Activated CD4-positive, alpha-beta T cell treated with anti-CD3 and anti-CD28 coated beads, Interleukin-2, amount 50 U/mL, for 48 hours (primary cell): ENCODE measurements at regions not wholly inside any gene's neighbourhood (a gene's known extent, or its start where the extent isn't known, plus 50 kb on each side); places are given as distances from the start of the nearest gene placed in this dataset.
"Not testable (repeated sequence)": the region's sequence is repeated elsewhere in the genome, so short reads cannot be mapped to it uniquely, and the experiment has no call there.

ENCODE experiments used
- DNase-seq, 2 experiments: peaks; one replicate each; pipeline ENCODE4 v3.0.0-alpha.2; 2020

DNA sequence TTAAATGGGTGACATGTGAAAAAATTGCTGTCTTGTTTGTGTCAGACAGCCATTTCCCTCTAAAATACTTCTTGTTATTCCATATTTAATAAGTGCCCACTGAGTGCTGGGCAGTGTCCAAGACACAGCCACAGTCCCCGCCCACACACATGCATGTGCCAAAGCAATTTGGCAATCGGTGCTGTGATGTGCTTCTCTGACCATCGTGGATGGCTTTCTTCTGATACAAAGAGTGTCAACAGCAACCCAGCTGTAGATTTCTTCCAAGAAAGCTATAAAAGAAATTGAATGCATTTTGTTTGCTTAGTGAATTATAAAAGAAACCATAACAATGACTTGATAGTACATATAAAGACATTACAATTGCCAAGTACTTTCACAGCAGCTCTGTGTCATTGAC, 140.5 kb upstream of the ATXN1 start:
- no peak for DNase-seq

GRCh38 chr6:16901306-16901705, 140.0 kb upstream of the ATXN1 start:
- DNase-seq, result no peak

DNA sequence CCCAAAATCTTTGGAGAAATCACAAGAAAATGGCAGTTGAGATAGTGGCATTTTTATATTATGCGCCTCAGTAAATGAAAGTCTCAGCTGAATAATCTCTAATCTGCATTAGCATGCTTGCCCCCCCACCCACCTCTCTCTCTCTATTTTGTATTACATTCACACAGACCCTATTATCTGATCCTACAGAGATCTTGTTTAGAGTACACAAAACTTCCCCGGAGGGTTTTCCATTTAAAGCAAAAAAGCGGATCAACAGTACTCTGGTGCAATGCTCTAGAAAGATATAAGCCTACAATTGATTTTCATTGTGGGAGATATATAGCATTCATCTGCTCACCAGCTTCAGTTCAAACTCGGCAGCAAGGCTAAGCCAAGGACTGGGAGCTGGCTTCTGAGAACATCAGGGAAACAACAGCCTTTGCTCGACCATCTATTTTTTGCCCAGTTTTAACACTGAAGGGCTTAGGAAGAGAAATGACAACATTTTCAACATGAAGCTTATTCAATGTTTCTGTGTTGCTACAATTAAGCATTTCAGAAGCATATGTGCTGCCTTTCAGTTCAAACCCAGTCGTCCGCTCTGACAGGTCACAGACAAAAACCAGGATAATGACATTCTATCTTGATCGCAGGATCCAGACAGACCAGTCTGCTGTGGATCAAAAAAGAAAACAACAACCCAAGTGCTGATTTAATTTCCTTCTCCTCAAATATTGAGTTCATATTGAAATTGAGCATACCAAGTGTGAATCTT, 137.6 kb upstream of the ATXN1 start:
- DNase-seq, result no peak

GRCh38 chr6:16897669-16898068, 136.4 kb upstream of the ATXN1 start:
- no peak for DNase-seq

- no peak for DNase-seq
Measured at GRCh38 chr6:16894301-16894700, 133.0 kb upstream of the ATXN1 start.

GRCh38 chr6:16891110-16891509, 129.8 kb upstream of the ATXN1 start:
- not testable (repeated sequence) for DNase-seq

GRCh38 chr6:16885411-16886160, 124.3 kb upstream of the ATXN1 start:
- no peak for DNase-seq

DNA sequence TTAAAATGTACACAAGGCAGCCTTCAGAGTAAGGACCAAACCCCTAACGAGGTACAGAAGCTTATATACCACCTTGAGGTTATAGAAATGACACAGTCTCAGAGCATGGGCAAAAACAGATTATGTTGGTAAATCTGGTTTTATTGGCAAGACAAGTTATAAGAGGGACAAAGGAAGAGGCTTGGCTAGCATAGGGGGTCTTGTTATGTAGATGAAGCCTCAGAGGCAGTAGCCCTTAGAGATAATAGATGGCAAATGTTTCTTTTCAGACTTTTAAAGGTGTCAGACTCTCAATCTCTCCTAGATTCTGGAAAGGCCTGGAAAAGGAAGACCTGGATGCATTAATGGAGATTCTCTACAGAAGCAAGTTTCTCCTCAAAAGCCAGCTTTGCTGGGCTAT, 123.3 kb upstream of the ATXN1 start:
- DNase-seq, result no peak

- DNase-seq, result no peak
Measured at GRCh38 chr6:16883414-16883813, 122.2 kb upstream of the ATXN1 start.

GRCh38 chr6:16882230-16882629, 121.0 kb upstream of the ATXN1 start:
- DNase-seq, result no peak

GRCh38 chr6:16876852-16877251, 115.6 kb upstream of the ATXN1 start:
- not testable (repeated sequence) for DNase-seq

GRCh38 chr6:16876201-16876600, 114.9 kb upstream of the ATXN1 start:
- no peak for DNase-seq

- DNase-seq, result no peak
Measured at GRCh38 chr6:16873698-16874097, 112.4 kb upstream of the ATXN1 start.

DNA sequence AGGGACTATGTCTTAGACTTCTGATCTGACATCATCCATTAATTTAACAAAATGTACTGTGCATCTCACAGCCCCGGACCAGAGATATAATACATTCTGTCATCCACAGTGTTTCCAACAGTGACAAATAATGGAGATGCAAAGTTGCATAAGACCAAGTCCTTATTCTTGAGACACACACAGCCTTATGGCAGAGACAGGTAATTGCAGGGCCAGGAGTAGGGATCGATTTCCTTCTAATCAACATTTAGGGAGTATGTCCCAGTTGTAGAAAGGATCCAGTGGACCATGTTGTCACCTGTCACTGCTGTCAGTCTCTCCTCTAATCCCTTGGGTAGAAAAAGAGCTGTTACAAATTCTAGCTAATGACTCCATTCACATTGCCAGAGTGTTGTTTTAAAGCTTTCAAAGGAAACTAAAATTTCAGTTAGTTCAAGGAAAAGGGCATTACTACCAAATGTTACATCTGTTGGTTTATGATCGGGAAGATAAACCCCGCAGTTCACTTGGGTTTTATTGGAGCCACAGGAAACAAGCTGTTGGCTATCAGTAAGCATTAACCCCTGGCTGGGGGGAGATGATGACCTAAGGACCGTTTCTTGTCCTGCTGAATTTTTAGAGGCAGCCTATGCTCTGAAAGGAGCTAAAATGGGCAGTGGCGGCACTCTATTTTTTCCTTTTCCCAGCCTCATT, 111.4 kb upstream of the ATXN1 start:
- no peak for DNase-seq

GRCh38 chr6:16871047-16871446, 109.8 kb upstream of the ATXN1 start:
- no peak for DNase-seq

GRCh38 chr6:16868968-16869367, 107.7 kb upstream of the ATXN1 start:
- no peak for DNase-seq

GRCh38 chr6:16857969-16858592, 96.8 kb upstream of the ATXN1 start:
- no peak for DNase-seq

DNA sequence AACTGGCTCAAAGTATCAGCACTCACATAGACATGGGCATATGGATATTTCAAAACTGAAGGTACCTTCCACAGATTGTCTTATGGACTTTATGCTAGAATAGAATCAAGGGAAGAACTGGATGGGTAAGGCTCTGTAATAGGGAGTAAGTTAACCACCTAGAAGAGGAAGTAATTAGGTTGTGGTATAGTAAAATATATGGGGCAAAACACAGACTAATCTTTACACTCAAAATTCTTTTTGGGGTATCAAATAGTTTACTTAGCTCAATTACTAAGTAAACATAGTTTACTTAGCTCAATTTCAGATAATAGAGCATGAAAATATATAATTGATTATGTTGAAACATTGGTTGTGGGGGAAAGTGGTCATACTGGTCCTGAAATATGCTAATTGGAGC, 94.2 kb upstream of the ATXN1 start:
- DNase-seq, result no peak

DNA sequence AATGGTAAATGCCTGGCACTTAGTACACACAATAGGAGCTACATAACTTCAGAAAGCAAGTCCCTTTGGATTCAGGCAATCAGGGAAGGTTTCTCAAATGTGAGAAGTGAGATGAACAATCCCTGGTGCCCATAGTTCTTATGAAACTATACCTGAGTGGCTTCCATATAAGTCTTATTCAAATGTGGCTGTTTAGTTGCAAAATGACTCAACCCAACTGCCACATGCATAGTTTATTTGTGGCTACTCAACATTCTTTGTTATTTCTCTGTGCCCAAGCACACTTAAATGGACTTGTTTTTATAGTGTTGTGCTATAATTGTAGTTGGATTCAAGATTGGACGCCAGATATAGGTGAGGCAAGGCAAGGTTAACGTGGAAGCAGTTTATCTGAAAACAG, 93.7 kb upstream of the ATXN1 start:
- DNase-seq, result no peak

DNA sequence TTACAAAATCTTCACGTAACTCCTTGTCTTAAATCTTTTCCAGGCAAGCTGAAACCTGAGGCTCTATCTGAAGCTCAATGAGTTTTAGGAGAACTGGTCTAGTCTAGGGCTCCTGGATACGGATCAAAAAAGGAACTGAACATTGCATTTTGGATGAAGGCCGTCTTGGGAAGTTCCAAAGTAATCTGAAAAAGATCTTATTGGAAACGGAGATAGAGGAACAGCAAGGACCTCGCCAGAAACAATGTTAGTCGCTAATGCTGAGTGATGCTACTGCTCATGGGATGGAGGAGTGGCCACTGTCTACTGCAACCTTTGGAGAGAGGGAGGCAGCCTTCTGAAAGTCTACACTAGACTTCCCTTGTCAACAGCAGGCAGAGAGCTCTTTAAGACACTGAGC, 91.4 kb upstream of the ATXN1 start:
- no peak for DNase-seq

GRCh38 chr6:16851758-16852157, 90.5 kb upstream of the ATXN1 start:
- no peak for DNase-seq

- no peak for DNase-seq
Measured at GRCh38 chr6:16851044-16851540, 89.8 kb upstream of the ATXN1 start.

DNA sequence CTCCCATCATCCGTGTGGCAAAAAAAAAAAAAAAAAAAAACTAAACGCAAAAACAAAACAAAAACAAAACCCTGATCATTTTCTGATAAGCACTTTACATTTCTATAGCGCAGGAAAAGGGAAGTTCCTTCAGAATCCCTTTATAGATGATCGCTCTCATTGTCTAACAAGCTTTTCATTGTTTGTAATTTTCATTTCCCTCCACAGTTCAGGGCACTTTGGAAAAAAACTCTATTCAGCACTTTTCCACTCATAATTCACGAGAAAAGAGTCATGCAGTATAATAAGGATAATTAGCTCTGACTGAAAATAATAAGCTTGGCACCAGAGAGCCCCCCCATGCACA, 89.4 kb upstream of the ATXN1 start:
- no peak for DNase-seq
